IMR-90 (cell line): ENCODE measurements at regions not wholly inside any gene's neighbourhood (a gene's known extent, or its start where the extent isn't known, plus 50 kb on each side); places are given as distances from the start of the nearest gene placed in this dataset.

Experiments used
- ATAC-seq: fragments of 200-7000 bp; cut with Tn5 transposase; 2 replicates; pipeline ENCODE4 v1.9.1; 2020; ENCODE audit warnings: low read depth, mild to moderate bottlenecking, moderate library complexity
- BruUV-seq: library from RNA; stranded (reverse); fragments of 400-500 nt; replicated peaks from 2 replicates; lab custom pipeline; 2021; lab: Mats Ljungman, UMichigan
- CTCF ChIA-PET: fragments of 300-600 bp; formaldehyde crosslinking; extraction: SDS; loops from one replicate; lab custom pipeline; 2021; ENCODE audit warnings: antibody characterized with exemption; lab: Yijun Ruan, JAX
- POLR2A ChIA-PET: fragments of 300-600 bp; sonication (Branson Sonifier 250); formaldehyde crosslinking; loops from one replicate; lab custom pipeline; 2022; ENCODE audit warnings: antibody characterized with exemption; ENCODE audit not compliant: unreplicated experiment; lab: Charles Lee
- DNase-seq: peaks from one replicate; pipeline ENCODE4 v3.0.0; 2013
- H2AFZ ChIP-seq: replicated peaks from 2 replicates; pipeline ENCODE3; 2013; ENCODE audit warnings: low read length, mild to moderate bottlenecking; ENCODE audit not compliant: poor library complexity
- H2AK5ac ChIP-seq: 2 replicates; pipeline ENCODE4 v1.6.1; 2013; ENCODE audit warnings: low read depth, low read length, inconsistent platforms
- H2AK9ac ChIP-seq: replicated peaks from 2 replicates; pipeline ENCODE3; 2013; ENCODE audit warnings: mild to moderate bottlenecking, low read depth, low read length, moderate library complexity; ENCODE audit not compliant: poor library complexity
- H2BK120ac ChIP-seq: 2 replicates; pipeline ENCODE4 v1.6.1; 2013; ENCODE audit warnings: low read depth, low read length, inconsistent platforms
- H2BK15ac ChIP-seq: 3 replicates; pipeline ENCODE4 v1.6.1; 2013; ENCODE audit warnings: low read depth, low read length, inconsistent platforms
- H2BK20ac ChIP-seq: 2 replicates; pipeline ENCODE4 v1.6.1; 2013; ENCODE audit warnings: low read depth, mild to moderate bottlenecking, inconsistent platforms, low read length, moderate library complexity
- H2BK5ac ChIP-seq: 2 replicates; pipeline ENCODE4 v1.6.1; 2013; ENCODE audit warnings: mild to moderate bottlenecking, low read depth, low read length, inconsistent platforms; ENCODE audit not compliant: poor library complexity, severe bottlenecking
- H3K14ac ChIP-seq: replicated peaks from 2 replicates; pipeline ENCODE4 v1.6.1; 2013; ENCODE audit warnings: low read depth, low read length, inconsistent platforms
- H3K18ac ChIP-seq: 2 replicates; pipeline ENCODE4 v1.6.1; 2013; ENCODE audit warnings: low read depth, low read length, control low read depth
- H3K23ac ChIP-seq: 2 replicates; pipeline ENCODE4 v1.6.1; 2013; ENCODE audit warnings: low read depth, low read length, inconsistent platforms
- H3K27ac ChIP-seq: 2 replicates; pipeline ENCODE4 v1.5.1; 2013; ENCODE audit warnings: mild to moderate bottlenecking, control low read depth, low read length; ENCODE audit not compliant: insufficient read depth
- H3K27me3 ChIP-seq: 2 replicates; pipeline ENCODE4 v1.6.1; 2013; ENCODE audit warnings: low read length; ENCODE audit not compliant: control insufficient read depth, insufficient read depth
- H3K36me3 ChIP-seq: 2 replicates; pipeline ENCODE4 v1.6.1; 2013; ENCODE audit warnings: low read length, mixed read lengths; ENCODE audit not compliant: control insufficient read depth, insufficient read depth
- H3K4ac ChIP-seq: 2 replicates; pipeline ENCODE4 v1.6.1; 2013; ENCODE audit warnings: low read depth, low read length, inconsistent platforms
- H3K4me1 ChIP-seq: 2 replicates; pipeline ENCODE4 v1.6.1; 2013; ENCODE audit warnings: low read length, mixed read lengths; ENCODE audit not compliant: control insufficient read depth, insufficient read depth
- H3K4me2 ChIP-seq: 2 replicates; pipeline ENCODE4 v1.6.1; 2013; ENCODE audit warnings: low read depth, mild to moderate bottlenecking, control low read depth, low read length, moderate library complexity
- H3K4me3 ChIP-seq: 2 replicates; pipeline ENCODE4 v1.5.1; 2013; ENCODE audit warnings: low read depth, mild to moderate bottlenecking, control low read depth, low read length, moderate library complexity; ENCODE audit not compliant: insufficient read depth
- H3K56ac ChIP-seq: 2 replicates; pipeline ENCODE4 v1.6.1; 2013; ENCODE audit warnings: low read length, inconsistent platforms; ENCODE audit not compliant: insufficient read depth; ENCODE audit errors: extremely low read depth
- H3K79me1 ChIP-seq, 2 experiments: 2 replicates each; pipeline ENCODE4 v1.6.1; 2013; ENCODE audit warnings: low read length in 2 of 2, inconsistent platforms in 1 of 2, low read depth in 1 of 2
- H3K9ac ChIP-seq: 2 replicates; pipeline ENCODE4 v1.6.1; 2013; ENCODE audit warnings: low read depth, low read length, control low read depth
- H3K9me1 ChIP-seq: 2 replicates; pipeline ENCODE4 v1.6.1; 2013; ENCODE audit warnings: low read length, inconsistent platforms; ENCODE audit not compliant: insufficient read depth
- H3K9me3 ChIP-seq: 2 replicates; pipeline ENCODE4 v1.6.1; 2013; ENCODE audit warnings: low read length; ENCODE audit not compliant: control insufficient read depth, insufficient read depth
- H4K20me1 ChIP-seq: 2 replicates; pipeline ENCODE4 v1.6.1; 2013; ENCODE audit warnings: low read length, inconsistent platforms; ENCODE audit not compliant: insufficient read depth
- H4K5ac ChIP-seq: 2 replicates; pipeline ENCODE4 v1.6.1; 2013; ENCODE audit warnings: mild to moderate bottlenecking, low read depth, low read length, control low read depth
- H4K8ac ChIP-seq, 2 experiments: 2 replicates each; pipeline ENCODE4 v1.6.1; 2013; ENCODE audit warnings: low read depth in 2 of 2, low read length in 2 of 2, control low read depth in 1 of 2, inconsistent platforms in 1 of 2
- H4K91ac ChIP-seq: 2 replicates; pipeline ENCODE4 v1.6.1; 2013; ENCODE audit warnings: low read depth, low read length, inconsistent platforms; ENCODE audit not compliant: insufficient read depth
- BHLHE40 ChIP-seq: fragments of 150-350 bp; IDR thresholded peaks from 2 replicates; pipeline ENCODE4 v1.6.1; 2016; ENCODE audit warnings: mild to moderate bottlenecking, low read depth, low read length
- CEBPB ChIP-seq: IDR thresholded peaks from 2 replicates; pipeline ENCODE4 v1.6.1; 2012; ENCODE audit warnings: low read depth, low read length, improper control_type of control experiment
- CHD1 ChIP-seq: IDR thresholded peaks from 2 replicates; pipeline ENCODE4 v1.6.1; 2012; ENCODE audit warnings: low read depth, low read length, improper control_type of control experiment
- MAZ ChIP-seq: IDR thresholded peaks from 2 replicates; pipeline ENCODE4 v1.6.1; 2012; ENCODE audit warnings: low read depth, mild to moderate bottlenecking, low read length, improper control_type of control experiment, moderate library complexity, borderline replicate concordance
- MXI1 ChIP-seq: IDR thresholded peaks from 2 replicates; pipeline ENCODE4 v1.6.1; 2012; ENCODE audit warnings: low read depth, mild to moderate bottlenecking, low read length, moderate library complexity, borderline replicate concordance
- NFE2L2 ChIP-seq: fragments of 150-350 bp; IDR thresholded peaks from 2 replicates; pipeline ENCODE4 v1.6.1; 2016; ENCODE audit warnings: low read depth, mild to moderate bottlenecking, low read length
- POLR2A ChIP-seq: IDR thresholded peaks from 2 replicates; pipeline ENCODE4 v1.6.1; 2012; ENCODE audit warnings: mild to moderate bottlenecking, low read depth, low read length
- RCOR1 ChIP-seq: IDR thresholded peaks from 2 replicates; pipeline ENCODE4 v1.6.1; 2012; ENCODE audit warnings: mild to moderate bottlenecking, low read length, improper control_type of control experiment; ENCODE audit not compliant: insufficient replicate concordance
- WGBS, 2 experiments: methylation state at CpG; one replicate each; pipeline versions ENCODE4 v1.1.5 to v1.1.7; 2013; ENCODE audit warnings: missing lambda C conversion rate in 2 of 2; ENCODE audit not compliant: insufficient read length in 1 of 2; ENCODE audit errors: extremely low coverage in 2 of 2; 5-methylcytosine and 5-hydroxymethylcytosine counted together
- dilution Hi-C: fragments of 300-500 bp; cut with HindIII; formaldehyde crosslinking; loops from one replicate; pipeline ENCODE4 v1.14.3; 2018; ENCODE audit warnings: low sequenced_read_pairs; ENCODE audit not compliant: unreplicated experiment
- in situ Hi-C: fragments of 300-500 bp; cut with MboI; formaldehyde crosslinking; loops from 3 replicates; pipeline ENCODE4 v1.14.3; 2019; ENCODE audit warnings: low sequenced_read_pairs, inconsistent platforms, mixed read lengths
- intact Hi-C: fragments of 100-400 bp; cut with micrococcal nuclease; formaldehyde crosslinking; loops from 2 replicates; pipeline ENCODE4 v1.10.0; 2022

DNA sequence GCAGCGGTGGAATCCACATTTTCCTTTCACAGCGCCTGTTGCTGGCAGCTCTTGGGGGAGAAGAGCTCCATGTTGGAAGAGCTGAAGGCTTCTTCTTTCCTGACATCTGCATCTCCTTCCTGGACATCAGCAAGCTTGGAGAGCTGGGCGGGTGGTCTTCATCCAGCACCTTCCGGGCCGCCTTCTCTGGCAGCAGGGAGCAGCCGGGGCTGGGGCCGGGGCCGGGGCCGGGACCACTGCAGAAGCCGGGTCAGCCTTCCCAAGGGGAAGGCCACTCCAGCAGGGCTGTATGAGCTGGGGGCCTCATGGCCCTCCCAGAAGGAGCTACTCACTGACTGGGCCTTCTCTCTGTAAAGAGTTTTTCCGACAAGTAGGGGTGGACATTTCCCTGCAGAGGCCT lies 787.5 kb downstream of the TLE4 start:
- DNase-seq (no peak), ATAC-seq (no peak)
- Histone ChIP-seq H2AK9ac (no peak overlapping the region), H2BK15ac (no peak overlapping the region), H4K8ac (no peak overlapping the region), H3K4me3 (no peak overlapping the region), H2AFZ (no peak overlapping the region), H3K9me3 (peaks cover 6% of the 10 kb centered on the region), H4K20me1 (no peaks in the 10 kb centered on the region), H3K14ac (no peak overlapping the region), H3K23ac (no peak overlapping the region), H3K18ac (no peak overlapping the region), H3K4ac (no peak overlapping the region), H3K27me3 (no peaks in the 10 kb centered on the region; the same call in 1 of the 2 replicates), H2BK120ac (no peak overlapping the region), H3K4me1 (no peaks in the 10 kb centered on the region), H3K27ac (no peak overlapping the region), H3K9me1 (no peaks in the 10 kb centered on the region), H2BK20ac (no peak overlapping the region), H2AK5ac (no peak overlapping the region), H3K4me2 (no peak overlapping the region), H2BK5ac (no peak overlapping the region), H4K5ac (no peak overlapping the region), H3K36me3 (no peaks in the 10 kb centered on the region), H3K9ac (no peak overlapping the region), H3K56ac (no peak overlapping the region), H3K79me1 (no peaks in the 10 kb centered on the region), H4K91ac (no peak overlapping the region)
- intact Hi-C loops (no loop called here), dilution Hi-C loops (no loop called here), in situ Hi-C loops (no loop called here)
- ChIA-PET POLR2A (no interaction called here), CTCF (no interaction called here)
- TF ChIP-seq CEBPB (no peak), MXI1 (no peak), MAZ (no peak), BHLHE40 (no peak), NFE2L2 (no peak), RCOR1 (no peak), POLR2A (no peak), CHD1 (no peak)
- WGBS, 2 experiments = no CpG with 5 or more reads among the region's 11 CpGs
- no TSS peak for BruUV-seq
